HEK293 (cell line): ENCODE measurements at regions not wholly inside any gene's neighbourhood (a gene's known extent, or its start where the extent isn't known, plus 50 kb on each side); places are given as distances from the start of the nearest gene placed in this dataset.

ENCODE experiments used
- CTCF ChIA-PET: fragments of 350-600 bp; formaldehyde crosslinking; extraction: SDS; loops from one replicate; lab custom pipeline; 2021; ENCODE audit warnings: antibody characterized with exemption; lab: Yijun Ruan, JAX
- POLR2A ChIA-PET: fragments of 300-600 bp; formaldehyde crosslinking; extraction: SDS; loops from one replicate; lab custom pipeline; 2020; ENCODE audit warnings: antibody characterized with exemption, inconsistent platforms; lab: Yijun Ruan, JAX
- H3K27ac ChIP-seq: fragments of 200-500 bp; sonication (Bioruptor generic); 2 replicates; pipeline ENCODE4 v1.5.1; 2014; ENCODE audit warnings: low read depth, low read length, control low read depth, inconsistent platforms; ENCODE audit errors: extremely low read depth
- H3K36me3 ChIP-seq, 2 experiments: fragments of 200-500 bp in 1 of 2; sonication (Bioruptor generic) in 1 of 2; 1 replicate in 1 of 2; 2 replicates in 1 of 2; pipeline ENCODE4 v1.5.1; 2014 to 2017; ENCODE audit warnings: inconsistent platforms in 2 of 2, low read length in 2 of 2; ENCODE audit not compliant: control insufficient read depth in 2 of 2, insufficient read depth in 1 of 2
- H3K4me1 ChIP-seq: fragments of 200-500 bp; sonication (Bioruptor generic); 2 replicates; pipeline ENCODE4 v1.5.1; 2014; ENCODE audit warnings: mild to moderate bottlenecking, low read length, inconsistent platforms; ENCODE audit not compliant: control insufficient read depth, insufficient read depth
- H3K4me3 ChIP-seq: 2 replicates; pipeline ENCODE4 v1.5.1; 2011; ENCODE audit warnings: low read depth, mild to moderate bottlenecking, control low read depth, low read length, moderate library complexity
- H3K9me3 ChIP-seq: fragments of 200-500 bp; sonication (Bioruptor generic); 2 replicates; pipeline ENCODE4 v1.5.1; 2014; ENCODE audit warnings: low read depth, low read length, inconsistent platforms; ENCODE audit not compliant: control insufficient read depth, insufficient read depth
- BCL11A ChIP-seq: fragments of 450-650 bp; formaldehyde crosslinking; IDR thresholded peaks from 2 replicates; pipeline ENCODE4 v1.5.1; 2016; ENCODE audit warnings: low read depth, missing biosample characterization, missing genetic modification characterization
- GLI2 ChIP-seq: fragments of 450-650 bp; formaldehyde crosslinking; IDR thresholded peaks from 2 replicates; pipeline ENCODE4; 2017; ENCODE audit warnings: missing biosample characterization, missing genetic modification characterization, low read depth, borderline replicate concordance
- HOXC10 ChIP-seq: sonication (generic); formaldehyde crosslinking; IDR thresholded peaks from 2 replicates; pipeline ENCODE4 v1.8.1; 2023; ENCODE audit warnings: mild to moderate bottlenecking, missing genetic modification reagents
- PRDM1 ChIP-seq: fragments of 450-650 bp; formaldehyde crosslinking; IDR thresholded peaks from 2 replicates; pipeline ENCODE4; 2016; ENCODE audit warnings: missing biosample characterization, missing genetic modification characterization
- SALL2 ChIP-seq: fragments of 450-650 bp; formaldehyde crosslinking; IDR thresholded peaks from 2 replicates; pipeline ENCODE4 v1.5.0; 2017; ENCODE audit warnings: missing biosample characterization, mild to moderate bottlenecking, missing genetic modification characterization, borderline replicate concordance
- SETDB1 ChIP-seq: IDR thresholded peaks from one replicate; pipeline ENCODE4 v1.6.1; 2017; ENCODE audit warnings: mild to moderate bottlenecking, low read length, moderate library complexity, mixed read lengths; ENCODE audit not compliant: insufficient read length
- SP2 ChIP-seq: fragments of 450-650 bp; formaldehyde crosslinking; IDR thresholded peaks from 2 replicates; pipeline ENCODE4 v1.5.1; 2016; ENCODE audit warnings: missing biosample characterization, missing genetic modification characterization
- YY1 ChIP-seq: fragments of 450-650 bp; formaldehyde crosslinking; IDR thresholded peaks from 2 replicates; pipeline ENCODE4 v1.5.1; 2018; ENCODE audit warnings: missing biosample characterization, missing genetic modification characterization
- ZBTB20 ChIP-seq: fragments of 450-650 bp; formaldehyde crosslinking; IDR thresholded peaks from 2 replicates; pipeline ENCODE4 v1.5.1; 2016; ENCODE audit warnings: missing biosample characterization, missing genetic modification characterization
- ZBTB49 ChIP-seq: fragments of 450-650 bp; formaldehyde crosslinking; IDR thresholded peaks from 2 replicates; pipeline ENCODE4 v1.5.1; 2016; ENCODE audit warnings: missing biosample characterization, missing genetic modification characterization, low read depth
- ZBTB7A ChIP-seq: fragments of 450-650 bp; formaldehyde crosslinking; IDR thresholded peaks from 2 replicates; pipeline ENCODE4 v1.5.1; 2016; ENCODE audit warnings: low read depth, missing biosample characterization, missing genetic modification characterization
- ZNF112 ChIP-seq: fragments of 450-650 bp; formaldehyde crosslinking; IDR thresholded peaks from 2 replicates; pipeline ENCODE4 v1.5.0; 2017; ENCODE audit warnings: missing biosample characterization, missing genetic modification characterization
- ZNF138 ChIP-seq: fragments of 450-650 bp; formaldehyde crosslinking; IDR thresholded peaks from 2 replicates; pipeline ENCODE4 v1.5.1; 2016; ENCODE audit warnings: missing biosample characterization, missing genetic modification characterization, borderline replicate concordance
- ZNF211 ChIP-seq: fragments of 450-650 bp; formaldehyde crosslinking; IDR thresholded peaks from 2 replicates; pipeline ENCODE4 v1.5.1; 2016; ENCODE audit warnings: low read depth, missing biosample characterization, missing genetic modification characterization
- ZNF214 ChIP-seq: fragments of 450-650 bp; formaldehyde crosslinking; IDR thresholded peaks from 2 replicates; pipeline ENCODE4 v1.5.1; 2017; ENCODE audit warnings: missing biosample characterization, mild to moderate bottlenecking, missing genetic modification characterization, borderline replicate concordance
- ZNF23 ChIP-seq: fragments of 450-650 bp; formaldehyde crosslinking; IDR thresholded peaks from 2 replicates; pipeline ENCODE4 v1.5.1; 2016; ENCODE audit warnings: missing biosample characterization, missing genetic modification characterization, borderline replicate concordance
- ZNF449 ChIP-seq: fragments of 450-650 bp; formaldehyde crosslinking; IDR thresholded peaks from 2 replicates; pipeline ENCODE4 v1.5.1; 2017; ENCODE audit warnings: missing biosample characterization, mild to moderate bottlenecking, missing genetic modification characterization, moderate library complexity
- ZNF501 ChIP-seq: fragments of 450-650 bp; formaldehyde crosslinking; IDR thresholded peaks from 2 replicates; pipeline ENCODE4 v1.5.1; 2016; ENCODE audit warnings: missing biosample characterization, missing genetic modification characterization
- ZNF548 ChIP-seq: fragments of 450-650 bp; formaldehyde crosslinking; IDR thresholded peaks from 2 replicates; pipeline ENCODE4 v1.5.1; 2016; ENCODE audit warnings: missing biosample characterization, missing genetic modification characterization
- ZNF549 ChIP-seq: fragments of 450-650 bp; IDR thresholded peaks from 2 replicates; pipeline ENCODE4 v1.5.1; 2018; ENCODE audit warnings: missing biosample characterization, missing genetic modification characterization, mild to moderate bottlenecking, inconsistent platforms, moderate library complexity
- ZNF555 ChIP-seq: fragments of 450-650 bp; formaldehyde crosslinking; conservative IDR thresholded peaks from 2 replicates; pipeline ENCODE4 v1.5.1; 2017; ENCODE audit warnings: missing biosample characterization, mild to moderate bottlenecking, missing genetic modification characterization, inconsistent platforms
- ZNF626 ChIP-seq: fragments of 450-650 bp; sonication (Bioruptor Pico); formaldehyde crosslinking; IDR thresholded peaks from 2 replicates; pipeline ENCODE4 v1.5.1; 2018; ENCODE audit warnings: missing biosample characterization, missing genetic modification characterization, inconsistent platforms
- ZNF76 ChIP-seq: fragments of 450-650 bp; formaldehyde crosslinking; IDR thresholded peaks from 2 replicates; pipeline ENCODE4; 2016; ENCODE audit warnings: low read depth, missing biosample characterization, missing genetic modification characterization, borderline replicate concordance
- ZSCAN23 ChIP-seq: fragments of 450-650 bp; formaldehyde crosslinking; IDR thresholded peaks from 2 replicates; pipeline ENCODE4 v1.5.1; 2016; ENCODE audit warnings: missing biosample characterization, missing genetic modification characterization
- TF ChIP-seq, protein P1 (sequence below): fragments of 450-650 bp; formaldehyde crosslinking; IDR thresholded peaks from 2 replicates; pipeline ENCODE4 v1.5.1; 2017; ENCODE audit warnings: missing biosample characterization, missing genetic modification characterization
- TF ChIP-seq, protein P2 (sequence below): fragments of 450-650 bp; formaldehyde crosslinking; IDR thresholded peaks from 2 replicates; pipeline ENCODE4 v1.5.1; 2016; ENCODE audit warnings: missing biosample characterization, missing genetic modification characterization

- Histone ChIP-seq H3K36me3 (no peaks in the 10 kb centered on the region), H3K27ac (no peak overlapping the region), H3K4me1 (no peaks in the 10 kb centered on the region), H3K9me3 (no peaks in the 10 kb centered on the region), H3K4me3 (no peak overlapping the region)
- ChIA-PET POLR2A (no interaction called here), CTCF (interaction anchor here (0.7 kb wide), 1 partner anchor 20 kb away, joined by 3 read pairs; no protein-coding TSS in a partner anchor)
- TF ChIP-seq HOXC10 (CRISPR knock-in tag): no peak
- TF ChIP-seq ZNF138 (tag by site-specific recombination): no peak
- no peak for TF ChIP-seq ZBTB7A (tag by site-specific recombination)
- TF ChIP-seq ZNF555 (tag by site-specific recombination): no peak
- no peak for TF ChIP-seq ZNF501
- TF ChIP-seq ZSCAN23 (tag by site-specific recombination): no peak
- no peak for TF ChIP-seq ZNF549 (tag by site-specific recombination)
- TF ChIP-seq, protein P1, sequence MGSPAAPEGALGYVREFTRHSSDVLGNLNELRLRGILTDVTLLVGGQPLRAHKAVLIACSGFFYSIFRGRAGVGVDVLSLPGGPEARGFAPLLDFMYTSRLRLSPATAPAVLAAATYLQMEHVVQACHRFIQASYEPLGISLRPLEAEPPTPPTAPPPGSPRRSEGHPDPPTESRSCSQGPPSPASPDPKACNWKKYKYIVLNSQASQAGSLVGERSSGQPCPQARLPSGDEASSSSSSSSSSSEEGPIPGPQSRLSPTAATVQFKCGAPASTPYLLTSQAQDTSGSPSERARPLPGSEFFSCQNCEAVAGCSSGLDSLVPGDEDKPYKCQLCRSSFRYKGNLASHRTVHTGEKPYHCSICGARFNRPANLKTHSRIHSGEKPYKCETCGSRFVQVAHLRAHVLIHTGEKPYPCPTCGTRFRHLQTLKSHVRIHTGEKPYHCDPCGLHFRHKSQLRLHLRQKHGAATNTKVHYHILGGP (tag by site-specific recombination): no peak
- TF ChIP-seq ZNF112 (tag by site-specific recombination): no peak
- TF ChIP-seq ZNF548: no peak
- TF ChIP-seq SALL2 (tag by site-specific recombination): no peak
- no peak for TF ChIP-seq SETDB1
Observed at GRCh38 chr15:98272625-98273024, 312.1 kb downstream of the ARRDC4 start.

- ChIA-PET CTCF (interaction anchor here (0.8 kb wide), 1 partner anchor 20 kb away, joined by 3 read pairs; no protein-coding TSS in a partner anchor), POLR2A (no interaction called here)
- no peaks in the 10 kb centered on the region for H3K9me3 ChIP-seq
- TF ChIP-seq ZNF76 (tag by site-specific recombination): no peak
- no peak for TF ChIP-seq PRDM1 (tag by site-specific recombination)
- TF ChIP-seq ZSCAN23 (tag by site-specific recombination): no peak
- no peak for TF ChIP-seq ZNF214 (tag by site-specific recombination)
- TF ChIP-seq ZNF211 (tag by site-specific recombination): no peak
- TF ChIP-seq ZNF23: no peak
- no peak for TF ChIP-seq YY1
- no peak for TF ChIP-seq GLI2
- no peak for TF ChIP-seq ZBTB49 (tag by site-specific recombination)
- TF ChIP-seq BCL11A (tag by site-specific recombination): no peak
- H3K4me1 ChIP-seq: no peaks in the 10 kb centered on the region
- H3K27ac ChIP-seq: no peak overlapping the region
- H3K4me3 ChIP-seq: no peak overlapping the region
- no peaks in the 10 kb centered on the region for H3K36me3 ChIP-seq
Observed at GRCh38 chr15:98276018-98276417, 315.5 kb downstream of the ARRDC4 start.

- Histone ChIP-seq H3K27ac (no peak overlapping the region), H3K4me3 (no peak overlapping the region), H3K36me3 (no peaks in the 10 kb centered on the region), H3K4me1 (no peaks in the 10 kb centered on the region; the same call in 1 of the 2 replicates), H3K9me3 (no peaks in the 10 kb centered on the region)
- TF ChIP-seq ZNF626 (tag by site-specific recombination): no peak
- TF ChIP-seq ZNF449: no peak
- TF ChIP-seq, protein P2, sequence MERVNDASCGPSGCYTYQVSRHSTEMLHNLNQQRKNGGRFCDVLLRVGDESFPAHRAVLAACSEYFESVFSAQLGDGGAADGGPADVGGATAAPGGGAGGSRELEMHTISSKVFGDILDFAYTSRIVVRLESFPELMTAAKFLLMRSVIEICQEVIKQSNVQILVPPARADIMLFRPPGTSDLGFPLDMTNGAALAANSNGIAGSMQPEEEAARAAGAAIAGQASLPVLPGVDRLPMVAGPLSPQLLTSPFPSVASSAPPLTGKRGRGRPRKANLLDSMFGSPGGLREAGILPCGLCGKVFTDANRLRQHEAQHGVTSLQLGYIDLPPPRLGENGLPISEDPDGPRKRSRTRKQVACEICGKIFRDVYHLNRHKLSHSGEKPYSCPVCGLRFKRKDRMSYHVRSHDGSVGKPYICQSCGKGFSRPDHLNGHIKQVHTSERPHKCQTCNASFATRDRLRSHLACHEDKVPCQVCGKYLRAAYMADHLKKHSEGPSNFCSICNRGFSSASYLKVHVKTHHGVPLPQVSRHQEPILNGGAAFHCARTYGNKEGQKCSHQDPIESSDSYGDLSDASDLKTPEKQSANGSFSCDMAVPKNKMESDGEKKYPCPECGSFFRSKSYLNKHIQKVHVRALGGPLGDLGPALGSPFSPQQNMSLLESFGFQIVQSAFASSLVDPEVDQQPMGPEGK (tag by site-specific recombination): no peak
- TF ChIP-seq ZBTB20 (tag by site-specific recombination): no peak
- TF ChIP-seq SP2 (tag by site-specific recombination): no peak
- CTCF ChIA-PET: no interaction called here
- POLR2A ChIA-PET: no interaction called here
Observed at GRCh38 chr15:98277602-98278001, 317.1 kb downstream of the ARRDC4 start.
